T follicular helper cell (primary cell): ENCODE measurements at regions not wholly inside any gene's neighbourhood (a gene's known extent, or its start where the extent isn't known, plus 50 kb on each side); places are given as distances from the start of the nearest gene placed in this dataset.
"Not testable (repeated sequence)": the region's sequence is repeated elsewhere in the genome, so short reads cannot be mapped to it uniquely, and the experiment has no call there.

Experiments
- DNase-seq: peaks from one replicate; pipeline ENCODE4 v3.0.0-alpha.2; 2020; ENCODE audit warnings: low read depth

DNA sequence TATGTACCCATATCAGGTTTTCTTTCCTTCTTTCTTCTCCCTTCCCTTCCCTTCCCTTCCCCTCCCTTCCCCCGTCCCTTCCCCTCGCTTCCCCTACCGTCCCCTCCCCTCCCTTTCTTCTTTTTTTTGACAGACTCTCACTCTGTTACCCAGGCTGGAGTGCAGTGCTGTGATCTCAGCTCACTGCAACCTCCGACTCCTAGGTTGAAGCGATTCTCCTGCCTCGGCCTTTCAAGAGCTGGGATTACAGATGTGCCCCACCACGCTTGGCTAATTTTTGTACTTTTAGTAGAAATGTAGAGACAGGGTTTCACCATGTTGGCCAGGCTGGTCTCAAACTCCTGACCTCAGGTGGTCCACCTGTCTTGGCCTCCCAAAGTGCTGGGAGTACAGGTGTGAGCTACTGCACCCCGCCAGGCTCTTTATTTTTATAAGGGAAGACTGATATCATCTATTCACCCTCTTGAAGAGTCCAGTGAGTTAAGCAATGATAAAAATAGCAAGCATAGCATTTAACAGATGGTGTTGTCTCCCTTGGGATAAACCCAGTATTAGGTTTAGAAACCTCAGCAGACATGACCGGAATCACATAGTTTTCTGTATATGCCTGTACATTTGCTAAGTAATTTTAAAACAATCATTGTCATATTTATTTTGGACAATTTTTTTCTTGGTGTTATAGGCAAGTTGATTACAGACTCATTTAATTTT lies 888.4 kb downstream of the TRIB2 start:
- no peak for DNase-seq

DNA sequence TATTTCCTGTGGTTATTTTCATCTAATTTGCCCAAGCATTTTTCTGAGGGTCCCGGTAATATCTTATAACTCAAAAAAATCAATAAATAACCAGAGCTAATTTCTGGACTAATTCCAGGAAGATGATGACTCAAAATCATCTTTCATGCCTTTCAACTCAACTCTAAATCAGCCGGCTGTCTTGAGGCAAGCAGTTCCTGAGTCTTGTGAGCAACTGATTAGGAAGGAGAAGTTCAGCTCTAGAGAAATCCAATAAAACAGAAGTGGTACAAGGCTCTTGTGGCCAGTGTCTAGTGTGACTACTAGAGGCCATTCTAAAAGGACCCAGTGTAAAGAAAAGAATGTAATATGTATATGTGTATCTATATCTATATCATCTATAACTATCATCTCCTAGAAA lies 890.4 kb downstream of the TRIB2 start:
- DNase-seq, result no peak

DNA sequence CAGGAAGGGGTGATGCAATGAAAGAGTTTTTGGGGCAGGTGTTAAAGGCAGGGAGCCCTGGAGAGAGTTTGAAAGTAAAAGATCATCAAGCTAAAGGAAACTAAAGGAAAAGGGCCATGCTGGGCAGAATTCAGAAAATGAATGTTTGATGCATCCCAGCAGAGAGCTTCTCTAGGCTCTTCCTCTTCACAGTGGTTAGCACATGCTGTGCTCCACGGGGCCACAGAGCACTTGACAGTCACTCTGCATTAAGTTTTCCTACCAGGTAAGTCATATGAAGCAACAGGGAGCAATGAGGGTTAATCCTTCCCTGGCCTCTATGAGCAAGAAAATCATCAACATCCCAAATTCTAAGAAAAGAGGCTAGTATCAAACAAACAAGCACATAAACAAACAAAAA lies 895.2 kb downstream of the TRIB2 start:
- DNase-seq, result no peak

DNA sequence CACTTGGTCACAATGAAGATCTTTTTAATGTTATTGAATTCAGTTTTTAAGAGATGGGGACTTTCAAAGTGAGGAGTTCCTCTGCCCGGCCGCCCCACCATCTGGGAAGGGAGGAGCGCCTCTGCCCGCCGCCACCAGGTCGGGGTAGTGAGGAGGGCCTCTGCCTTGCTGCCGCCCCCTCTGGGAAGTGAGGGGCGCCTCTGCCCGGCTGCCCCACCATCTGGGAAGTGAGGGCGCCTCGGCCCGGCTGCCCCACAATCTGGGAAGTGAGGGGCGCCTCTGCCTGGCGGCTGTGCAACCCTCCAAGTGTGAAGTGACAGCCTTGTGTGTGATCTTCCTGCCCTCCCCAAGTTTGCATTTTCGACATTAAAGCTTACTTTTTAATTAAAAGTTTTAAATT lies 899.3 kb downstream of the TRIB2 start:
- no peak for DNase-seq

DNA sequence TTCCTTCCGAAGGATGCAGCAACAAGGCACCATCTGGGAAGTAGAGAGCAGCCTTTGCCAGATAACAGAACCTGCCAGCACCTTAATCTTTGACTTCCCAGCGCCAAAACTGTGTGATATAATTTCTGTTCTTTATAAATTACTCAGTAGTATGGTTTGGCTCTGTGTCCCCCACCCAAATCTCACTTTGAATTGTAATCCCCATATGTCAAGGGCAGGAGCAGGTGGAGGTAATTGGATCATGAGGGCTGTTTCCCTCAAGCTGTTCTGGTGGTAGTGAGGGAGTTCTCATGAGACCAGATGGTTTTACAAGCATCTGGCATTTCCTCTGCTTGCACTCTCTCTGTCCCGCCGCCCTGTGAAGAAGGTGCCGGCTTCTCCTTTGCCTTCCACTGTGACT lies 899.9 kb downstream of the TRIB2 start:
- no peak for DNase-seq

DNA sequence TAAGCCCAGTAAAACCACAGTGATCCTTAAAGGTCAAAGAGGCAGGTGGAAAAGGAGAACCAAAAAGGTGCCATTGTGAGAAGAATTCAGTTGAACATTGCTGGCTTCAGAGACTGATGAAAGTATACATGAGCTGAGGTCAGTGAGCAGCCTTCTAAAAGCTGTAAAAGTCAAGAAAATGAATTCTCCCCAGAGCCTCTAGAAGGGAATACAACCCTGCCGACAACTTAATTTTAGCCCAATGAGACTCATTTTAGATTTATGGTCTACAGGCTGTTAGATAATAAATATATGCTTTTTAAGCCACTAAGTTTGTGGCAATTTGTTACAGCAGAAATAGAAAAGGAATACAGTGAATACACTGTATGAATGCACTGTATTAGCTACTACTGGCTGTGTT lies 911.4 kb downstream of the TRIB2 start:
- DNase-seq, result no peak

DNA sequence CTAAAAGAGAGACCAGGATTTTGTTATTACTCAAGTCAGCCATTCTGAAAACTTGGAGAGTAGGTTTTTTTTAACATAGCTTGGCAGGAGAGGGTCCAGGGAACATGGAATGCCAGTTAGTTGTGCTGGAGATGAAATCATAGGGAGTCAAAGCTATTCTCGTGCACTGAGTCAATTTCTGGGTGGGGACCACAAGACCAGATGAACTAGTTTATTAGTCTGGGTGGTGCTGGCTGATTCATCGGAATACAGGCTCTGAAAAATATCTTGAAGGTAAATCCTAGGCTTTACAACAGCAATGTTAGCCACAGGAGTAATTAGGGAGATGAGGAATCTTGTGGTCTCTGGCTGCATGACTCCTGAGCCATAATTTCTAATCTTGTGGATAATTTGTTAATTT lies 921.4 kb downstream of the TRIB2 start:
- no peak for DNase-seq

DNA sequence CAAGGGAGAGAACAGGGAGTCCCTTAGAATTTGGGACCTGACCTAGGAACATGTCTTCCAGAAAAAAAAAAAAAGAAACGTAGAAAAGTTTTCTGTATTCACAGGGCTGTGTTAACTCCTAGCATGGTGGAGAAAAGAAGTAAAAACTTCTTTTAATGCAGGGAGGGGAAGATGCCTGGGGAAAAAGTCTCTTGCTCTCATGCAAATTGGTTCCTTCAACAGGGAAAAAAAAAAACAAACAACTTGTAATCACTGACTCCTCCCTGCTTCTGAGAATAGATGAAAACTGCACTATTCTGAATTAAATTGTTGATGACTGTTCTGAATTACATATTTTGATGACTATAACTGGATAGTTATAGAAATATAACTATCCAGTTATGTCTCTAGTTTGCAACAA lies 933.2 kb downstream of the TRIB2 start:
- no peak for DNase-seq

DNA sequence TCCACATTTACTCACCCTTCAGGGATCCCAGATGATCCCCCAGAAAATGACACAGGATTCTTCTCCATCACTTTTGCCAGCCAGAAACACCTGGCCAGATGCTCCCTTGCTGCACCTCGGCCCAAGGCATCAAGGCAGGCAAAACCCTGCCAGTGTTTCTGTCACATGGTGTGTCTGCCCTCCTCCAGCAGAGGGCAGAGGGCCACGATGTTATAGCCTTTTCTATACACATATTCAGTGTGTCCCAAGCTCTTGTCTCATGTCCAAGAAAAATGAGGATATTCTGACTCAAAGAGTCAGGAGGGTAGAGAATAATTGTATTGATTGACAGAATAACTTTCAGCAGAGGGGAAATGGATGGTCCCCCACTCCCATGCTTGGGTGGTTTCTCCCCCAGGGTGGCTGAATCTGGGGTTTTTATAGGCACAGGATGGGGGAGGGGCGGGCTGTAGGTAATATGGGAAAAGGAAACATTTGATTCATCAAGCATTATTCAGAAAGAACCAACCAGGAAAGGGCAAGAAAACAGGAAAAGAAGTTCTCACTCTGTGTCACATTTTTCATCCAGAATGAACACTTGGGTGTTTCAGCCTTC lies 933.9 kb downstream of the TRIB2 start:
- DNase-seq, result no peak

DNA sequence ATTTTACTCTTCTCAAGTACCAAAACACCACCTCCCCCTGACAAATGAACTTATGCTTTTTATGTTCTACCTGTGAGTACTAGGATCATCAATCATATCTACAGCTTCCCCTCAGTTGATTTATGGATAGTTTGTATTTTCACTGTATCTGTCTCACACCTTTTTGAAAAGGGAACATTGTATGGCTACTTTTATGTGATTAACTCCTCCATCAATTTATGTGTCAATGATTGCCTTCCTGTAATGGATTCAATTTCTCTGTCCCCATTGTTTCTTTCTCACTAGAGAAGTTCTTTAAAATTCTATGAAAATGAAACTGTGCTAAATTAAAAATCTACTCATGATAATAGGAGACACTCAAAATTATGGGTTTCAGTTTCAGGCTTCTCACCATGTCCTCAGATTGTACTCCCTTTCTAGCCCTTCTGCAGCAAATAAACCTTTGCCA lies 935.0 kb downstream of the TRIB2 start:
- no peak for DNase-seq

DNA sequence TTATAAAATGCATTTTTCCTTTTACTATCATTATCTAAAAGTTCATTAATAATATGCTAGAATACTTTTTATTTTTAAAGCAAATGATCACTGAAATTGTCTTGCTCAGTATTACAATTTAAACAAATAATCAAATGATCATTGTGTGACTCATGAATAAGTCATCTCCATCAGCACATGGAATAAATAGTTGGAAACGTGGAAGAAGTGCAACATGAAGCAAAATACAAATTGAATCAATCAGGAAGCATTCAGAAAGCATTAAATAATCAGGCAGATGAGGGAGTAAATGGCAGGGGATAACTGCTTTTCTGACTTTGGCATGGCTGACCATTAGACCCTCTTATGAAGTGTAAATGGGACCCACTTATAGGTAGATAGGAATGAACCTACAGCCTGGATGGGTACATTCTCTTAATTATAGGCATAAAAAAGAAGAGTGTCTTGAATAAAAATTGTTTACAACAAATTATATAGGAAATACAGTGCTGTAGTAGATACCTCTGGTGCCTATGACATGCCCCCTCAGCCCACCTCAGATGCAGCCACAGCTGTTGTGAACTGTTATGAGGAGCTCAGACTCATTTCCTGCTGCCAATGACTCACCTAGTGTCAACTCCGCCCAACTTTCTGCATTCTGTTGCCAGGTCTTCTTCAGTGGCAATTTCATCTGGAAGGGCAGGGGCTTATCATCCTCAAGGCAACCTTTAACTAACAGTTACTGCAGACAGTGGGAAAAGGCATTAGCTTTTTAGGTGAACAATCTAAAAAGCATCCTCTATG lies 936.0 kb downstream of the TRIB2 start:
- no peak for DNase-seq

DNA sequence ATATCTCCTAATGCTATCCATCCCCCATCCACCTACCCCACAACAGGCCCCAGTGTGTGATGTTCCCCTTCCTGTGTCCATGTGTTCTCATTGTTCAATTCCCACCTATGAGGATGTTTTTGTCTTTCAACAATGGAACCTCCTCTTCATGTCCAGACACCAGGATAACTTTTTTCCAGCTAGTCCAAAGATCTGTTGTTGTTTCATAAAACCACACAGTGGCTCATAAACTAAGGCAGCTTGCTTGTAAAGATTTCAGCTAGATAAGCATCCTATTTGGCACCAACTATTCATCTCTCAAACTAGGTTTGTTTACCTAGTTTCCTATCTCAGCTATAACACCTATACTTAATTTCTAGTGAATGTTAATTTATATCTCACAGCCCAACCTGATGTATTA lies 937.7 kb downstream of the TRIB2 start:
- DNase-seq, result no peak

DNA sequence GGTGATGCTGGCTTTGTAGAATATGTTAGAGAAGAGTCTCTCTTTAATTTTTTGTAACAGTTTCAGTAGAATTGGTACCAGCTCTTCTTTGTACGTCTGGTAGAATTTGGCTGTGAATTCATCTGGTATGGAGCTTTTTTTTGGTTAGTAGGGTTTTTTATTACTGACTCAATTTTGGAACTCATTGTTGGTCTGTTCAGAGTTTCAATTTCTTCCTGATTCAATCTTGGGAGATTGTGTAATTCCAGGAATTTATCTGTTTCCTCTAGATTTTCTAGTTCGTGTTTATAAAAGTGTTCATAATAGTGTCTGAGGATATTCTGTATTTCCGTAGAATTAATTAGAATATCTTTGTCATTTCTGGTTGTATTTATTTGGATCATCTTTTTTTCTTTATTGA lies 943.5 kb downstream of the TRIB2 start:
- no peak for DNase-seq

DNA sequence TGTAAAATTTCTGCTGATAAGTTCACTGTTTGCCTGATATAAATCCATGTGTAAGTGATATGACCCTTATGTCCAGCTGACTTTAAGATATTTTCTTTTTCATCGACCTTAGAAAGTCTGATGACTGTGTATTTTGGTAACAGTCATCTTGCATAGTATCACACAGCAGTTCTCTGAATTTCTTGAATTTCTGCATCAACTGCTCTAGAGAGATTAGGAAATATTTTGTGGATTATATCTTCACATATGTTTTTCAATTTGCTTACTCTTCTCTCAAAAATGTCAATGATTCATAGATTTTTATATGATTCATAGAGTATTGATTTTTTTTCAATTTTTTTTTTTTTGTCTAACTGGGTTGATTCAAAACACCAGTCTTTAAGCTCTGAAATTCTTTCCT lies 945.3 kb downstream of the TRIB2 start:
- DNase-seq, result no peak

DNA sequence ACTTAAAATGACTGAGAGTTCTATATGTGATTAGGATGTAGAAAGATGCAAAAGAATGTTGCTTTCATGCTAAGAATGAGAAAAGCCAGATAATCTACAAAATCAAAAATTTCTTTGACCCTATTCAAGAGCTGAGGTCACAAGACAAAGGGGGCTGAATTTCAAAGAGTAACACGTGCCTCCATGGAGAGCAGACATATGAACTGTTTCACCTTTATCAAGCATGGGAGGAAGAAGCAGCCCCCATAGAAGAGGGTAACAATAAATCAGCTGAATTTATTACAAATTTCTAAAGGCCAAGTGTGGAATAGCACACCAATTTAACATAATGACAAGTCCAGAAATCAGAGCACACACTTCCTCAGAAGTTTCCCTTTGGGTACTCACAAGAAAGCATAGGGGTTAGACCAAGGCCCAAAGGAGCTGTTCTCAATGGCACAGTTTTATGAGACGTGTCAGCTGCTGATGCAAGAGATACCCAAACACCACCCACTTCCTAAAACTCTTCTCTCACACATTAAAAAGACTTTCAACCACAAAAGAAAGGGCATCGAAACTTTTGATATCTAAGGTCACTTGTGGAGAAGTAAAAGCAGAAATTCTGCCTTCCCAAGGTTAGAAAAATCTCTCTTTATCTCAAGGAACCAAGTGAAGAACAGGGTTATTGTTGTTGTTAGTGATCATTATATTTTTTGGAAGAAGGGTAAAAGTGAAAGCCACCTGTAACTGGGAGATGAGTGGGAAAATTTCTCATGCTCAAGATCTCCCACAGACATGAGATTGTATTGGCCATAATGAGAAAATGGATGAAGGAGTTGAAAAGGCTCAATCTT lies 950.1 kb downstream of the TRIB2 start:
- DNase-seq, result no peak

DNA sequence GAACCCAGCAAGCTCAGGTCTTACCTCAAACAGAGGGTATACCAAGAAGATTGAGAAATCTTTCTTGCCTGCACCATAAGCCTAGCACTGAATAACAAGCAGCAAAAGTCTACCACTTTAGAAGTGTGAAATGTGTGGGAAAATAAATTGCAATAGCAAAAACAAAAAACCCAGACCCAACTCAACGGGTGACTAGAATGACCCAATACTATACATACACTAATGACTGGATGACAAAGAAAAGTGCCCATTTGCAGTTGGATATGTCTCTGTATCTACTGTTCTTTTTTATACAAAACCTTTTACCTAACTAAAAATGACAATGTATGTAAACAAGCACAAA lies 950.6 kb downstream of the TRIB2 start:
- DNase-seq, result no peak

DNA sequence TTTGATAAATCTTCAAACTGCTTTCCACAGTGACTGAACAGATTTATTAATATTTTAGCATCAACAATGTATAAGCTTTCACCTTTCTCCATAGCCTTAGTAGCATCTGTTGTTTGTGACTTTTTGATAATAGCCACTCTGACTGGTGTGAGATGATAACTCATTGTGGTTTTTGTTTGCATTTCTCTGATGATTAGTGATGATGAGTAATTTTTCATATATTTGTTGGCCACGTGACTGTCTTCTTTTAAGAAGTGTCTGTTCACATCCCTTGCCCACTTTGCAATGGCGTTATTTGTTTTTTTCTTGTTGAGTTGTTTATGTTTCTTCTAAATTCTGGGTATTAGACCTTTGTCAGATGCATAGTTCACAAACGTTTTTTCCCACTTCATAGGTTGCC lies 952.9 kb downstream of the TRIB2 start:
- DNase-seq, result no peak

DNA sequence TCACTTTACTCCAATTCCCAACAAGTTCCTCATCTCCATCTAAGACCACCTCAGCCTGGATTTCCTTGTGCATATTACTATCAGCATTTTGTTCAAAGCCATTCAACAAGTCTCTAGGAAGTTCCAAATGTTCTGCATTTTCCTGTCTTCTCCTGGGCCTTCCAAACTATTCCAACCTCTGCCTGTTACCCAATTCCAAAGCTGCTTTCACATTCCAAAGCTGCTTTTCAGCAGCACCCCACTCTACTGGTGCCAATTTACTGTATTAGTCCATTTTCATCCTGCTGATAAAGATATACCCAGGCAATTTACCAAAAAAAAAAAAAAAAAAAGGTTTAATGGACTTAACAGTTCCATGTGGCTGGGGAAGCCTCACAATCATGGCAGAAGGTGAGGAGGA lies 957.1 kb downstream of the TRIB2 start:
- DNase-seq, result not testable (repeated sequence)

DNA sequence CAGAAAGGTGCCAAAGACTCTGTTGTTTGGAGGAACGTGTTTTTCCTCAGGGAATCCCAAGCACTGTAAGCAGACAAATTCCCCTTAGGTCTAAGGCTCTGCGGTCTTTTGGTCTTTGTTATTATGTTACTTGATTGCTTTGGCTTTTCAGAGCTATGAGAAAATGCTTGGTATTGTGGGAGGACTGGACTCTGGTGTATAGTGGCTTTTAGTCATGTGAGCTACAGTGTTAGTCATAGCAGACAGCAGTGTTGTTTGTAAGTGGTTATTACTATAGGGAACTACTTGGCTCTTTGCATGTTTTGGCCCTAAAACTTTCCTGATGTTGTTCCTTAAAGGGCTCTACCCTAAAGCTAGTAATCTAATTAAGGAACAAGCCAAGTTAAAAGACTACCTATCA lies 956.2 kb upstream of the LRATD1 start:
- DNase-seq, result no peak

DNA sequence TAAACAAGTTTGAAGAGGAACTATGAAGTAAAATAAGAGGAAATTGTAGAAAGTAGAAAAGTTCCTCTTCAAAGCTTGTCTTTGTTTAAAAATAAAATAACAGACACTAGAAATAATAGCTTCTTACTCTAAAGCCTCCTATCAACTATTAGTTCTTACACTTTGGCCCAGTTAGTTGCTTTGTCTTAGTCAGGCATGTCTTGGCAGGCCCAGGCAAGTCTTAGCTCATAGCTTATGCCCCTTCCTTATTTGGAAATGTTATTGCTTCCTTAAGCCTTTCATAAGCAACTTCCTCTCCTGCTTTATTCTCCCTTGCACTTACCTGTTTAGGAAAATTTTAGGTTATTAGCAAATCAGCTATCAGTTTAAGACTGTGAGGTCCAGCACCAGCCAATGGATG lies 950.6 kb upstream of the LRATD1 start:
- no peak for DNase-seq

DNA sequence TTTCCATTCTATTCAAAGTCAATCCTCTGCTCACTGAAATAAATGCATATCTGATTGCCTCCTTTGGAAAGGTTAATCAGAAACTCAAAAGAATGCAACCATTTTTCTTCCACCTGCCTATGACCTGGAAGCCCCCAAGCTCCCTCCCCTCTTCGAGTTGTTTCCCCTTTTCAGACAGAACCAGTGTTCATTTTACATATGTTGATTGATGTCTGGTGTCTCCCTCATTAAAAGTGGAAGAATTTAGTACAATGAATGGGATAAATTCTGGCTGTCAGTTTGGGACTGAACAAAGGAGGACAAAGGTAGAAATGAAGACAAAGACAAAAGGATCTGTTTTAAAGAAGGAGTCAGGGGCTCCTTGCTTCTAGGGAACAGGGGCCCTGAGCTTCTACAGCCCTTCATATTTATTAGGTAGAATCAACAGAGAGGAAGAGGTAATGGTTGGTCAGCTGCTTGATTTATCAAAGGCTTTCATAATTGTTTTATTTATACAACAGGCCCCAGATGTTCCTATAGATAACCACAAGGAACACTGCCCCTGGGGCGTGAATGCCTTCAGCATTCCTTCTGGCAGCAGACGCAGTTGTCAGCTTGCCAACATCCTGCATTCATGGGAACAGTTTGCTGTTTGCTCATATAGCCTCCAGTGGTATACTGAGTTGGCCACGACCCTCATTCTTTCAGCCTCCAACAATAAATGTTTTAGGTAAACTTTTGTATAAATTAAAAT lies 949.8 kb upstream of the LRATD1 start:
- no peak for DNase-seq

DNA sequence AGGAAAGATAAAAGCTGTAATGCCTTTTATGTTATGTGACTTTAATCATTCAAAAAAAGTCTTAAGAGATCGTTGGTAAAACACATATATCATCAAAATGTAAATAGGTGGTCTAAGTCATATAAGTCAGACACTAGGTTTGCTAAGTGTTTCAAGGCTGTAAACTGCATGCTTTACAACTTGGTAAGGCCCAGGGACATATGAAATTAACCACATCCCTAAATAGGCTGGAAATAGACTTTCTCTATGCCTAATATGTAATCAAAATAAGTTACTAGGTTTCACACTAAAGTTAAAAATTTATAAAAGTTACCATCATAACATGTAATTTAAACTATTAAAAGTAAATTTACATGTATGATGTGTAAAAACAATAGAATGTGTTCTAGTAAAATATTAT lies 946.3 kb upstream of the LRATD1 start:
- no peak for DNase-seq
